GM12878 (cell line): ENCODE measurements at regions not wholly inside any gene's neighbourhood (a gene's known extent, or its start where the extent isn't known, plus 50 kb on each side); places are given as distances from the start of the nearest gene placed in this dataset.

Experiments
- ATAC-seq: fragments of 200-7000 bp; cut with Tn5 transposase; 3 replicates; pipeline ENCODE4 v1.9.1; 2020; ENCODE audit warnings: mild to moderate bottlenecking, moderate library complexity
- BruUV-seq: library from RNA; stranded (reverse); fragments of 400-500 nt; replicated peaks from 2 replicates; lab custom pipeline; 2021; lab: Mats Ljungman, UMichigan
- CTCF ChIA-PET: fragments of 300-600 bp; sonication (Branson Sonifier 250); formaldehyde crosslinking; extraction: SDS; loops from one replicate; lab custom pipeline; 2021; ENCODE audit warnings: inconsistent platforms; lab: Yijun Ruan, JAX
- POLR2A ChIA-PET: fragments of 350-600 bp; formaldehyde crosslinking; extraction: SDS; loops from one replicate; lab custom pipeline; 2021; ENCODE audit warnings: inconsistent platforms; lab: Charles Lee
- RAD21 ChIA-PET: fragments of 300-600 bp; sonication (Branson Sonifier 250); formaldehyde crosslinking; loops from one replicate; lab custom pipeline; 2023; ENCODE audit warnings: antibody characterized with exemption; ENCODE audit not compliant: unreplicated experiment; lab: Charles Lee
- SMC1A ChIA-PET: fragments of 300-600 bp; sonication (Branson Sonifier 250); formaldehyde crosslinking; loops from one replicate; lab custom pipeline; 2023; ENCODE audit not compliant: unreplicated experiment, uncharacterized antibody; lab: Charles Lee
- DNase-seq: peaks from one replicate; pipeline ENCODE4 v3.0.0-alpha.2; 2011; ENCODE audit warnings: low read depth, low spot score
- FAIRE-seq: peaks from 3 replicates; lab custom pipeline; 2011; peaks lifted over from hg19 to GRCh38; lab: Jason Lieb, UNC
- H2AFZ ChIP-seq: 2 replicates; pipeline ENCODE4 v1.6.0; 2011; ENCODE audit warnings: low read depth, low read length, control low read depth; ENCODE audit not compliant: control insufficient read depth
- H3K27ac ChIP-seq: 2 replicates; pipeline ENCODE4 v1.5.1; 2011; ENCODE audit warnings: control low read depth; ENCODE audit not compliant: control insufficient read depth, insufficient read depth
- H3K27me3 ChIP-seq, 2 experiments: replicated peaks in 1 of 2; 2 replicates each; pipeline versions ENCODE4 v1.6.0 to v1.6.1; 2011; ENCODE audit warnings: low read length in 1 of 2; ENCODE audit not compliant: control insufficient read depth in 2 of 2, insufficient read depth in 2 of 2
- H3K36me3 ChIP-seq, 2 experiments: 2 replicates each; pipeline ENCODE4 v1.5.1; 2011; ENCODE audit warnings: low read length in 1 of 2; ENCODE audit not compliant: control insufficient read depth in 2 of 2, insufficient read depth in 2 of 2
- H3K4me1 ChIP-seq: 2 replicates; pipeline ENCODE4 v1.6.1; 2011; ENCODE audit warnings: mild to moderate bottlenecking, low read length, moderate library complexity, mixed read lengths; ENCODE audit not compliant: control insufficient read depth, insufficient read depth
- H3K4me2 ChIP-seq: 2 replicates; pipeline ENCODE4 v1.6.0; 2011; ENCODE audit warnings: control low read depth; ENCODE audit not compliant: control insufficient read depth, insufficient read depth
- H3K4me3 ChIP-seq: fragments of 200-600 bp; sonication (generic); 2 replicates; pipeline ENCODE4 v1.5.1; 2016
- H3K79me2 ChIP-seq: 2 replicates; pipeline ENCODE4 v1.6.0; 2011; ENCODE audit warnings: low read length; ENCODE audit not compliant: control insufficient read depth, insufficient read depth
- H3K9ac ChIP-seq: 2 replicates; pipeline ENCODE4 v1.8.0; 2011; ENCODE audit warnings: low read length, control low read depth, mixed read lengths; ENCODE audit not compliant: control insufficient read depth, insufficient read depth
- H3K9me3 ChIP-seq: replicated peaks from 3 replicates; pipeline ENCODE4 v1.5.1; 2011; ENCODE audit warnings: mild to moderate bottlenecking, low read length; ENCODE audit not compliant: control insufficient read depth, insufficient read depth
- H4K20me1 ChIP-seq: 2 replicates; pipeline ENCODE4 v1.6.0; 2011; ENCODE audit not compliant: control insufficient read depth, insufficient read depth
- CHD1 ChIP-seq: IDR thresholded peaks from 2 replicates; pipeline ENCODE4 v1.6.1; 2012; ENCODE audit warnings: low read depth, low read length, improper control_type of control experiment
- E4F1 ChIP-seq: fragments of 450-650 bp; IDR thresholded peaks from 2 replicates; pipeline ENCODE4 v1.6.1; 2018; ENCODE audit warnings: borderline replicate concordance, mild to moderate bottlenecking; ENCODE audit not compliant: partially characterized antibody
- EP300 ChIP-seq, 2 experiments: fragments of 150-350 bp in 1 of 2; IDR thresholded peaks; 2 replicates each; pipeline ENCODE4 v1.6.1; 2011 to 2012; ENCODE audit warnings: low read depth in 2 of 2, low read length in 2 of 2, borderline replicate concordance in 1 of 2, improper control_type of control experiment in 1 of 2, inconsistent platforms in 1 of 2; ENCODE audit not compliant: control insufficient read depth in 1 of 2
- HSF1 ChIP-seq: fragments of 150-350 bp; IDR thresholded peaks from 2 replicates; pipeline ENCODE4 v1.6.1; 2014; ENCODE audit warnings: mild to moderate bottlenecking, low read depth, low read length
- MTA3 ChIP-seq: IDR thresholded peaks from 2 replicates; pipeline ENCODE4 v1.6.1; 2012; ENCODE audit warnings: low read length, inconsistent platforms, borderline replicate concordance
- NR2C2 ChIP-seq: IDR thresholded peaks from 2 replicates; pipeline ENCODE4 v1.6.1; 2011; ENCODE audit warnings: borderline replicate concordance, low read depth; ENCODE audit not compliant: control insufficient read depth, insufficient read length
- PAX8 ChIP-seq: fragments of 450-650 bp; IDR thresholded peaks from 2 replicates; pipeline ENCODE4 v1.6.1; 2017; ENCODE audit warnings: mild to moderate bottlenecking, moderate library complexity
- RELA ChIP-seq: fragments of 450-650 bp; IDR thresholded peaks from 2 replicates; pipeline ENCODE4 v1.8.0; 2014; ENCODE audit warnings: borderline replicate concordance; ENCODE audit not compliant: partially characterized antibody
- TCF12 ChIP-seq: IDR thresholded peaks from 2 replicates; pipeline ENCODE4 v1.6.1; 2011; ENCODE audit warnings: low read depth, mild to moderate bottlenecking, low read length
- WGBS: methylation state at CpG from one replicate; pipeline ENCODE4 v1.1.6; 2016; ENCODE audit warnings: low lambda C conversion rate; ENCODE audit not compliant: insufficient replicate concordance, insufficient coverage; ENCODE audit errors: missing lambda C conversion rate; 5-methylcytosine and 5-hydroxymethylcytosine counted together
- in situ Hi-C: fragments of 300-500 bp; cut with MboI; formaldehyde crosslinking; loops from 9 replicates; pipeline ENCODE4 v1.14.3; 2018; ENCODE audit warnings: mixed read lengths
- intact Hi-C: fragments of 100-400 bp; cut with micrococcal nuclease; formaldehyde crosslinking; loops from one replicate; pipeline ENCODE4 v1.14.2; 2022; ENCODE audit not compliant: unreplicated experiment
- TF ChIP-seq, protein P1 (sequence below): fragments of 450-650 bp; IDR thresholded peaks from 2 replicates; pipeline ENCODE4 v1.6.1; 2017; ENCODE audit warnings: mild to moderate bottlenecking

- in situ Hi-C loops: no loop called here
- BruUV-seq: no TSS peak
- Histone ChIP-seq H3K36me3 (no peaks in the 10 kb centered on the region), H3K79me2 (no peaks in the 10 kb centered on the region), H3K4me1 (no peaks in the 10 kb centered on the region), H3K27ac (no peak overlapping the region), H3K4me3 (no peak overlapping the region), H3K27me3 (no peaks in the 10 kb centered on the region)
- ChIA-PET POLR2A (no interaction called here), RAD21 (no interaction called here), SMC1A (interaction anchor here (1.9 kb wide), 1 partner anchor 17 kb away, joined by 7 read pairs; no protein-coding TSS in a partner anchor), CTCF (no interaction called here)
- DNase-seq: no peak
- WGBS: 35% methylated on average over 1 of the region's 1 CpG
- TF ChIP-seq EP300 (IDR thresholded peaks at IDR 0.05; ENCODE audit: borderline replicate concordance in 1 of 2, control insufficient read depth in 1 of 2, low read depth in 2 of 2, low read length in 2 of 2) (no peak), PAX8 (no peak), MTA3 (no peak), HSF1 (no peak), RELA (no peak), CHD1 (no peak), NR2C2 (no peak), TCF12 (no peak), E4F1 (no peak)
- TF ChIP-seq, protein P1, sequence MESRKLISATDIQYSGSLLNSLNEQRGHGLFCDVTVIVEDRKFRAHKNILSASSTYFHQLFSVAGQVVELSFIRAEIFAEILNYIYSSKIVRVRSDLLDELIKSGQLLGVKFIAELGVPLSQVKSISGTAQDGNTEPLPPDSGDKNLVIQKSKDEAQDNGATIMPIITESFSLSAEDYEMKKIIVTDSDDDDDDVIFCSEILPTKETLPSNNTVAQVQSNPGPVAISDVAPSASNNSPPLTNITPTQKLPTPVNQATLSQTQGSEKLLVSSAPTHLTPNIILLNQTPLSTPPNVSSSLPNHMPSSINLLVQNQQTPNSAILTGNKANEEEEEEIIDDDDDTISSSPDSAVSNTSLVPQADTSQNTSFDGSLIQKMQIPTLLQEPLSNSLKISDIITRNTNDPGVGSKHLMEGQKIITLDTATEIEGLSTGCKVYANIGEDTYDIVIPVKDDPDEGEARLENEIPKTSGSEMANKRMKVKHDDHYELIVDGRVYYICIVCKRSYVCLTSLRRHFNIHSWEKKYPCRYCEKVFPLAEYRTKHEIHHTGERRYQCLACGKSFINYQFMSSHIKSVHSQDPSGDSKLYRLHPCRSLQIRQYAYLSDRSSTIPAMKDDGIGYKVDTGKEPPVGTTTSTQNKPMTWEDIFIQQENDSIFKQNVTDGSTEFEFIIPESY: no peak
- TF ChIP-seq, all 136 proteins: peak for 0
- no peak for FAIRE-seq
- H4K20me1 ChIP-seq: no peaks in the 10 kb centered on the region
- no peak overlapping the region for H2AFZ ChIP-seq
- ATAC-seq: no peak
- no peak overlapping the region for H3K9ac ChIP-seq
- no peaks in the 10 kb centered on the region for H3K9me3 ChIP-seq
- intact Hi-C loops: no loop called here
- H3K4me2 ChIP-seq: no peak overlapping the region
These were observed 50.3 kb upstream of the DENND1B start for GRCh38 chr1:197825541-197825940.
